A549 (cell line): ENCODE measurements at regions not wholly inside any gene's neighbourhood (a gene's known extent, or its start where the extent isn't known, plus 50 kb on each side); places are given as distances from the start of the nearest gene placed in this dataset.

Experiments
- ATAC-seq, 2 experiments: fragments of 200-7000 bp in 1 of 2; fragments of >200 bp in 1 of 2; cut with Nextera tagmentation in 1 of 2; cut with Tn5 transposase in 1 of 2; 3 replicates each; pipeline versions ENCODE4 v1.8.0 to v1.9.1; 2018 to 2020; ENCODE audit warnings: mild to moderate bottlenecking in 1 of 2, moderate library complexity in 1 of 2
- CTCF ChIA-PET: fragments of 300-600 bp; sonication (Branson Sonifier 250); formaldehyde crosslinking; extraction: SDS; loops from one replicate; lab custom pipeline; 2021; ENCODE audit warnings: antibody characterized with exemption, inconsistent platforms; lab: Yijun Ruan, JAX
- POLR2A ChIA-PET: fragments of 350-600 bp; formaldehyde crosslinking; extraction: SDS; loops from one replicate; lab custom pipeline; 2021; ENCODE audit warnings: antibody characterized with exemption, inconsistent platforms; lab: Yijun Ruan, JAX
- DNase-seq, 2 experiments: peaks; one replicate each; pipeline versions ENCODE4 v3.0.0 to v3.0.0-alpha.2; 2011 to 2016; ENCODE audit warnings: low read depth in 1 of 2, low spot score in 1 of 2
- FAIRE-seq: peaks from 2 replicates; lab custom pipeline; 2011; peaks lifted over from hg19 to GRCh38; lab: Jason Lieb, UNC
- H3K27ac ChIP-seq, 2 experiments: fragments of >200 bp; sonication (Bioruptor Twin); formaldehyde crosslinking; 3 replicates each; pipeline ENCODE4 v1.5.1; 2016 to 2017
- H3K4me1 ChIP-seq: fragments of >200 bp; sonication (Bioruptor Twin); formaldehyde crosslinking; 3 replicates; pipeline ENCODE4 v1.6.1; 2016
- H3K4me2 ChIP-seq: fragments of >200 bp; sonication (Bioruptor Twin); formaldehyde crosslinking; 3 replicates; pipeline ENCODE4 v1.6.1; 2016
- H3K4me3 ChIP-seq: fragments of >200 bp; sonication (Bioruptor Twin); formaldehyde crosslinking; 3 replicates; pipeline ENCODE4 v1.5.1; 2016
- H3K9me3 ChIP-seq: fragments of >200 bp; sonication (Bioruptor Twin); formaldehyde crosslinking; 3 replicates; pipeline ENCODE4 v1.6.1; 2016
- CTCF ChIP-seq: fragments of >200 bp; sonication (Bioruptor Twin); formaldehyde crosslinking; IDR thresholded peaks from 3 replicates; pipeline ENCODE4 v1.5.1; 2016
- E2F6 ChIP-seq: IDR thresholded peaks from 2 replicates; pipeline ENCODE4 v1.6.1; 2012; ENCODE audit warnings: low read depth, borderline replicate concordance
- FOSB ChIP-seq: fragments of 250-450 bp; sonication (Bioruptor Pico); IDR thresholded peaks from 2 replicates; pipeline ENCODE4 v1.5.0; 2020; ENCODE audit warnings: mild to moderate bottlenecking, moderate library complexity
- FOXS1 ChIP-seq: fragments of 250-450 bp; sonication (Bioruptor Pico); IDR thresholded peaks from 2 replicates; pipeline ENCODE4 v1.5.0; 2020; ENCODE audit warnings: mild to moderate bottlenecking, moderate library complexity
- HMGXB4 ChIP-seq: fragments of 250-450 bp; sonication (Bioruptor Pico); IDR thresholded peaks from 2 replicates; pipeline ENCODE4 v1.5.0; 2021; ENCODE audit warnings: mild to moderate bottlenecking, moderate library complexity, borderline replicate concordance
- HOXA7 ChIP-seq: fragments of 250-450 bp; sonication (Bioruptor Pico); IDR thresholded peaks from 2 replicates; pipeline ENCODE4 v1.5.0; 2020; ENCODE audit warnings: mild to moderate bottlenecking, moderate library complexity
- HOXB5 ChIP-seq: fragments of 250-450 bp; sonication (Bioruptor Pico); IDR thresholded peaks from 2 replicates; pipeline ENCODE4 v1.5.0; 2020; ENCODE audit warnings: mild to moderate bottlenecking, moderate library complexity
- KDM5A ChIP-seq: fragments of 200-600 bp; sonication (generic); IDR thresholded peaks from 2 replicates; pipeline ENCODE4 v1.6.1; 2016; ENCODE audit warnings: antibody characterized with exemption, mild to moderate bottlenecking
- MYC ChIP-seq: IDR thresholded peaks from 2 replicates; pipeline ENCODE4 v1.6.1; 2012; ENCODE audit warnings: mild to moderate bottlenecking, inconsistent platforms, low read length, improper control_type of control experiment, borderline replicate concordance
- NPAS2 ChIP-seq: fragments of 250-450 bp; sonication (Bioruptor Pico); IDR thresholded peaks from 2 replicates; pipeline ENCODE4 v1.8.0; 2022; ENCODE audit warnings: mild to moderate bottlenecking, moderate library complexity, borderline replicate concordance
- NR3C1 ChIP-seq: fragments of >200 bp; sonication (Bioruptor Twin); formaldehyde crosslinking; IDR thresholded peaks from 3 replicates; pipeline ENCODE4 v1.6.1; 2017
- PBX3 ChIP-seq: IDR thresholded peaks from 2 replicates; pipeline ENCODE4 v1.6.1; 2012
- POLR2A ChIP-seq: IDR thresholded peaks from 2 replicates; pipeline ENCODE4 v1.6.1; 2012; ENCODE audit warnings: mild to moderate bottlenecking, low read length
- RAD21 ChIP-seq, 2 experiments: fragments of >200 bp in 1 of 2; sonication (Bioruptor Twin) in 1 of 2; formaldehyde crosslinking in 1 of 2; IDR thresholded peaks in 1 of 2; conservative IDR thresholded peaks in 1 of 2; 2 replicates in 1 of 2; 3 replicates in 1 of 2; pipeline ENCODE4 v1.6.1; 2012 to 2018; ENCODE audit warnings: inconsistent platforms in 1 of 2
- RARB ChIP-seq: fragments of 250-450 bp; sonication (Bioruptor Pico); IDR thresholded peaks from 2 replicates; pipeline ENCODE4 v1.8.0; 2021; ENCODE audit warnings: mild to moderate bottlenecking, moderate library complexity
- RCOR1 ChIP-seq: fragments of 150-350 bp; IDR thresholded peaks from 2 replicates; pipeline ENCODE4 v1.6.1; 2014; ENCODE audit warnings: antibody characterized with exemption, low read length, low read depth
- RNF2 ChIP-seq: fragments of 200-600 bp; sonication (generic); IDR thresholded peaks from 2 replicates; pipeline ENCODE4 v1.6.1; 2016; ENCODE audit warnings: low read depth, mild to moderate bottlenecking, antibody characterized with exemption, moderate library complexity, borderline replicate concordance
- USF2 ChIP-seq: fragments of 450-650 bp; IDR thresholded peaks from 2 replicates; pipeline ENCODE4 v1.6.1; 2014; ENCODE audit warnings: antibody characterized with exemption
- ZC3H11A ChIP-seq: fragments of 450-650 bp; IDR thresholded peaks from 2 replicates; pipeline ENCODE4 v1.6.1; 2014; ENCODE audit warnings: antibody characterized with exemption, mild to moderate bottlenecking
- ZNF302 ChIP-seq: fragments of 250-450 bp; sonication (Bioruptor Pico); IDR thresholded peaks from 2 replicates; pipeline ENCODE4 v1.9.0; 2021; ENCODE audit warnings: inconsistent platforms, mild to moderate bottlenecking, moderate library complexity
- WGBS: methylation state at CpG from one replicate; pipeline ENCODE4 v1.1.6; 2017; ENCODE audit errors: missing lambda C conversion rate; 5-methylcytosine and 5-hydroxymethylcytosine counted together

- FAIRE-seq (no peak), DNase-seq (no peak), ATAC-seq (no peak)
- Histone ChIP-seq H3K4me2 (no peak overlapping the region), H3K4me1 (peaks cover 5% of the 10 kb centered on the region; the same call in 2 of the 3 replicates), H3K4me3 (no peak overlapping the region), H3K27ac (no peak overlapping the region), H3K9me3 (no peaks in the 10 kb centered on the region)
- POLR2A ChIA-PET, result no interaction called here
- no peak for TF ChIP-seq HOXB5
- no peak for TF ChIP-seq POLR2A
- TF ChIP-seq HOXA7 (CRISPR knock-in tag), result no peak
- TF ChIP-seq ZNF302 (CRISPR knock-in tag), result no peak
- TF ChIP-seq NR3C1, result no peak
- no peak for TF ChIP-seq ZC3H11A
- CTCF ChIA-PET, result interaction anchor here (0.8 kb wide), 1 partner anchor 161 kb away, joined by 3 read pairs; no protein-coding TSS in a partner anchor
- WGBS, result 69% methylated on average over 8 of the region's 8 CpGs
Measured at GRCh38 chr2:19839438-19839837, 62.3 kb downstream of the TTC32 start.

GRCh38 chr2:19838616-19839015, 63.2 kb downstream of the TTC32 start:
- H3K4me2 ChIP-seq, result no peak overlapping the region
- no peak overlapping the region for H3K27ac ChIP-seq
- peaks cover 5% of the 10 kb centered on the region; the same call in 2 of the 3 replicates for H3K4me1 ChIP-seq
- ChIA-PET CTCF (interaction anchor here (0.9 kb wide), 1 partner anchor 255 kb away, joined by 4 read pairs; no protein-coding TSS in a partner anchor), POLR2A (no interaction called here)
- no peak overlapping the region for H3K4me3 ChIP-seq
- no peak for ATAC-seq
- TF ChIP-seq RAD21 (conservative IDR thresholded peaks at IDR 0.05 in 1 of 2, IDR thresholded peaks at IDR 0.05 in 1 of 2) (no peak), KDM5A (no peak), USF2 (no peak), RNF2 (no peak), FOSB (CRISPR knock-in tag) (no peak), NR3C1 (no peak), ZC3H11A (no peak), NPAS2 (CRISPR knock-in tag) (no peak), FOXS1 (CRISPR knock-in tag) (no peak), RCOR1 (no peak), CTCF (no peak), RARB (CRISPR knock-in tag) (no peak), HMGXB4 (CRISPR knock-in tag) (no peak), E2F6 (no peak), MYC (no peak), PBX3 (no peak)
- no peaks in the 10 kb centered on the region for H3K9me3 ChIP-seq
- FAIRE-seq, result no peak
- 67% methylated on average over 1 of the region's 1 CpG for WGBS
- no peak for DNase-seq
